GM18508 (cell line): ENCODE measurements at regions not wholly inside any gene's neighbourhood (a gene's known extent, or its start where the extent isn't known, plus 50 kb on each side); places are given as distances from the start of the nearest gene placed in this dataset.

ENCODE experiments used
- ATAC-seq: cut with Tn5 transposase; IDR thresholded peaks from one replicate; pipeline ENCODE4 v1.9.1; 2021; ENCODE audit warnings: moderate number of reproducible peaks; ENCODE audit not compliant: insufficient read depth, unreplicated experiment

DNA sequence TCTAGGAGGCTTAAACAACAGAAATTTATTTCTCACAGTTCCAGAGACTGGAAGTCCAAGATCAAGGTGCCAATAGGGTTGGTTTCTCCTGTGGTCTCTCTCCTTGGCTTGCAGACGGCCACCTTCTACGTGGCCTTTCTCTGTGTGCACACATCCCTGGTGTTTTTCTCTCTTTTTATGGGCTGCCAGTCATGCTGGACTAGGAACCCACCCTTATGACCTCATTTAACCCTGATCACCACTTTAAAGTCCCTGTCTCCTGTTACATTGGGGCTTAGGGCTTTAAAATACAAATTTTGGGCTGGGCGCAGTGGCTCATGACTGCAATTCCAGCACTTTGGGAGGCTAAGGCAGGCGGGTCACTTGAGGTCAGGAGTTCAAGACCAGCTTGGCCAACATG lies 157.1 kb downstream of the TLE1 start:
- ATAC-seq, result no peak

- no peak for ATAC-seq
Observed at GRCh38 chr9:81531511-81531910, 157.8 kb downstream of the TLE1 start.

DNA sequence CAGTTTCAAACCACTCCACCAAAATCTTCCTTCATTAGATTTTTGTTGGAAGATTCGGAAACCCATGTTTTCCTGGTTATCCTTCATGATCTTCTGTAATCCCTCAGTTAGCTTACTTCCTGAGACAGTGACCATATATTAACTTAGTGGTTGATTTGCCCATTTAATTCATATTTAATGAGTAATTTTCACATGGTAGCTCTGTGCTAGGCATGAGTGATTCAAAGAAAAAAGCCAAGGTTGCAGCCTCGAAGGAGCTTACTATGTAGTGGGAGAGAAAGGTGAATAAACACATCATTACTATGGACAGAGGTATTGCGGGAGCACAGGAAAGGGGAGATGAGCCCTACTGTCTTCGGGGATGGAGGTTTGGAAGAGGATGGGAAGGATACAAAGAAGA lies 158.5 kb downstream of the TLE1 start:
- no peak for ATAC-seq

DNA sequence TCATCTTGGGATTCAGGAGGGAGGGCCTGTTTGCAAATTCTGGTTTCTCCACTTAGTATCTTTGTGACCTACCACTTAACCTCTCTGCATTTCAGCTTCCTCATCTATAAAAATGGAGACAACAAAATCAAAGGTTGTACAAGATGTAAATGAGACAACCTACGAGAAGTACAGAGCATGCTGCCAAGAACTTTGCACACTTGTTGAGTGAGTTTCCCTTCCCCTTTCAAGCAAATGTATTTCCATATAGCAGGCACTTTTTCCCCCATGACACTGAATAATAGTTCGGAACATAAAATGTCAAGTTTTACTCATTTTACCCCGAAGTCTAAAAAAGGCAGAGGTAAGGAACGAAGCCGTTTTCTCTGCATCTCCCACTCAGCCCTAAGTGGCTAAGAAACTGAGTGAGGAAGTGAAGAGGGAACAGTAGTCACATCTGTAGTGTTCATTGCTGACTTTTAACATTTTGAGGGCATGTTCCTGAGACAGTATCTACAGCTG lies 159.0 kb downstream of the TLE1 start:
- no peak for ATAC-seq

DNA sequence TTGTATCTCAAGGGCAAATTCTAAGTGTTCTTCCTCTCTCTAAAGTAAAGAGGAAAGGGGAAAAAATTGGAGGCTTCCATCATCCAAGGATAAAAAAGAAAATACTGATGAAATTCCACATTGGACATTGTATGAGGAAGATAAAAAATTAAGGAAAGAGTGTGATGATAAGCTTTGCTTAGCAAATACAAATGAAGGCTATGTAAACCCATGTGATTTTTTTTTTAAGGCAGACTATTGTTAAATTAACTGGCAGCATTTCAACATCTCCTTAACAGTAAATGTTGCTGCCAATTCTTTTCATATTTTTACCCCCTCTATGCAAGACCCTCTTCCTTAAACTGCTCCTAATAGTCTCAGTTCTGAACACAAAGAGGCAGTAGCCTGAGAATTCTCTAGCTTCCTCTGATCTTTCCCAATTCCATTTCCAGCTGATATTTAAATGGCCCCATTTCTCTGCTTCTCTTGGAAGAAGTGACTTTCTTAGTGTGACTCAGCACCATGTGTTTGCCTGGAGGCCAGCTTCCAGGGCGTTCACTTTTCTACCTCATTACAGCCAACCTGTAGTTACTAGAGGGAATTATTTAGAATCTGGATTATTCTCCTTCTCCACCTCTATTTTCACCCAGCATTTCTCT lies 159.7 kb downstream of the TLE1 start:
- no peak for ATAC-seq

DNA sequence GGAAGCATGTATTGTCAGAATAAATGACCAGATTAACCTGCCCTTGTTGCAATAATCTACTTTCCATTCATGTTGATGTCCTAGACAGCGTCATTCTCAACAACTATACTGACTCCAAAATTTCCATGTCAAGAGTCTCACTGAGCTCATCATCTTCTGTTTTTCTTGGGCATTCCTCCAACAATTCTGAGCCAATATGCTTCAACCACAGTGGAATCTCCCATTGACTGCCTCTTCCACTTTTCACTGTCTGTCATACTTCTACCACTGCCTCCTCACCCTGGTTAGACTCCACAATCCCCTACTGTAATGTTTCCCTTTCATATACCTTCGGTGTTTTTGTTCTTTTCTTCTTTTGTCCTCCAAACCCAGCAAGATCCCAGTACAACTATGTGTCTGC lies 162.8 kb downstream of the TLE1 start:
- ATAC-seq, result no peak

GRCh38 chr9:81522716-81523551 lies 166.4 kb downstream of the TLE1 start:
- ATAC-seq, result no peak

GRCh38 chr9:81521892-81522291 lies 167.5 kb downstream of the TLE1 start:
- ATAC-seq, result no peak

GRCh38 chr9:81519816-81520495 lies 169.4 kb downstream of the TLE1 start:
- no peak for ATAC-seq

DNA sequence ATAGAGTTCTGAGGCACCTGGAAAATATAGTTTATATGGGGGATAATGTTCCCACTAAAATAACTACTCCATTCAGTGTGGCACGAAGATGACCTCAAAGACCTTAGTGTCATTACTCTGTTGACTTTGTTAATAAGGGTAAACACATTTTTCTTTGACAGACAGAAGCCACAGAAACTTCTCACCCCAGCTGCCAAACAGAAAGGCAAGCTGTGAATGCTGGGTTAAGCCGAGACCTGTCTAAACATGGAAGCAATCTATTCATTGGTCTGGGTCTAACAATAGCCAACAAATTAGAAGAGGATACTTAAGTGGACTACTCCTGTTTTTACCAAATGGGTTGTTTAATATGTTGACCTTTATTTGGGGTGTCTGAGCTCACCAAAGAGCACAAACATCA lies 171.4 kb downstream of the TLE1 start:
- no peak for ATAC-seq

DNA sequence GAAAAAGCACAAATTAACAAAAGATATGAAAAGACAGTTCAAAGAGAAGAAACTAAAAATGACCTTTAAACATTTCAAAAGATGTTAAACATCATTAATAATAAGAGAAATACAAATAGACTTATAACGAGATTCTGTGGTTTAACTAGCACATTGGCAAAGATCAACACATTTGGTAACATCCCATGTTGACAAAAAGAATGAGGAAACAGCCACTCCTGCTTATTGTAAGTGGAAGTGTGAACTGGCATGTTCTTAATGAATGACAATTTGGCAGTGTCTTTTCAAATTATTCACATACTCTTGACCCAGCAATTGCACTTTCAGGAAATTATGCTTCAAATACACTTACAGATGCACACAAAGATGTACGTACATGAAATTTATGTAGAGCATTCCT lies 176.3 kb downstream of the TLE1 start:
- ATAC-seq, result no peak

GRCh38 chr9:81512641-81513040 lies 176.7 kb downstream of the TLE1 start:
- no peak for ATAC-seq

GRCh38 chr9:81508476-81508875 lies 180.9 kb downstream of the TLE1 start:
- ATAC-seq, result no peak

DNA sequence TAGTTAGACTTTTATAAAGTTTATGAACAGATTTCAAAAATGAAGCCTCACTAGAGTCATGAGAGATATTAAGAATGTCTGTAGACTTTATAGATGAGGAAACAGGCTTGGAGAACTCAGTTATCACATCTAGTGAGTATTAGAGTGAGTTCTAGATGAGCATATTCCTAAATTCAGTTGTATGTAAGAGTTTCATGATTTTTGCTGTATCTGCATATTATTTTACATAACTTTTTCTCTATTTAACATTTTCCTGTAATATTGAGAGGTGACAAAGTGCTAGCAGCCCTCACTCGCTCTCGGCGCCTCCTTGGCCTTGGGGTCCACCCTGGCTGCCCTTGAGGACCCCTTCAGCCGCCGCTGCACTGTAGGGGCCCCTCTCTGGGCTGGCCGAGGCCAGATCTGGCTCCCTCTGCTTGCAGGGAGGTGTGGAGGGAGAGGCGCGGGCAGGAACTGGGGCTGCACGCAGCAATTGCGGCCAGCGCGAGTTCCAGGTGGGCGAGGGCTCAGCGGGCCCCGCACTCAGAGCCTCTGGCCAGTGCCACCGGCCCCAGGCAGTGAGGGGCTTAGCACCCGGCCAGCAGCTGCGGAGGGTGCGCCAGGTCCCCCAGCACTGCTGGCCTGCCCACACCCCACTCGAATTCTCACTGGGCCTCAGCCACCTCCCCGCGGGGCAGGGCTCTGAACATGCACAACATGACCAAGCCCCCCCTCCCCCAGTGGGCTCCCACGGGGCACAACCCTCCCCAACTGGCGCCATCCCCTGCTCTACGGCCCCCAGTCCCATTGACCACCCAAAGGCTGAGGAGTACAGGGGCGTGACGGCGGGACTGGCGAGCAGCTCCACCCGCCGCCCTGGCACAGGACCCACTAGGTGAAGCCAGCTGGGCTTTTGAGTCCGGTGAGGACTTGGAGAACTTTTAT lies 182.1 kb downstream of the TLE1 start:
- no peak for ATAC-seq

GRCh38 chr9:81499594-81499993 lies 189.8 kb downstream of the TLE1 start:
- ATAC-seq, result no peak

DNA sequence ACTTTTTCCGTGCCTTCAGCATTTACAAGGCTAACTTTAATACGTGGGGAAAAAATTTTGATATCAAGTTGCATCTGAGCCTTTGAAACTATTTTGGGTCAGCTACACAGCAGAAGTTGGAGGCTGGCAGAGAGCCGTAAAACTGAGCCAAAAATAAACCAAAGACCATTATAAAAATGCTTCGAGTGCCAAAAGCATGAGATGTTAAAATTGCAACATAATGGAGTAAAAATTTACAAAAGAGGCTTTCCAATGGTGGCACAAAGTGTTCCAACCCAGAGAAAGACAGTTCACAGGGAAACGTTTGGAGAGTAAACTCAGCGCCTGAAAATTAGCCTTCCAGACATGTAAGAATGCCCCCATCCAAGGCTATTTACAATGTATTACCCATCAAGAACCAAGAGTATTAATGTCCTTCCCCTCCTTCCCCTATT lies 190.3 kb downstream of the TLE1 start:
- no peak for ATAC-seq

DNA sequence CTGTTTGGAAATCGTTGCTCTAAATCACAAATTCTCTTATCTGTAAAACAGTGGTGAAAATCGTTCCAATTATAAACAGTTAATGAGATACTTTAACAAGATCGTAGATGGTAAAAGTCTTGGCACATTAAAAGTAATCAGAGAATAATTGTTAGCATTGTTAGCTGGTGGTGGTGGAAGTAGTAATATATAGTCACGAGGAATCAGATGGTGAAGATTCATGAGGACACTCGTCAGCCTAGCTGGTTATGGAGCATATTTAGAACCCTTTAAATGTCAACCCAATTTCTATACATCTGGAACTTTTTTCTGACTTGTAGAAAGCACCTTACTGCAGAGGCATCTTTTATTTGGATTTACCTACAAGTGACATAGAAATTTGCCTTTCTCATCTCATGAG lies 190.8 kb downstream of the TLE1 start:
- ATAC-seq, result no peak

DNA sequence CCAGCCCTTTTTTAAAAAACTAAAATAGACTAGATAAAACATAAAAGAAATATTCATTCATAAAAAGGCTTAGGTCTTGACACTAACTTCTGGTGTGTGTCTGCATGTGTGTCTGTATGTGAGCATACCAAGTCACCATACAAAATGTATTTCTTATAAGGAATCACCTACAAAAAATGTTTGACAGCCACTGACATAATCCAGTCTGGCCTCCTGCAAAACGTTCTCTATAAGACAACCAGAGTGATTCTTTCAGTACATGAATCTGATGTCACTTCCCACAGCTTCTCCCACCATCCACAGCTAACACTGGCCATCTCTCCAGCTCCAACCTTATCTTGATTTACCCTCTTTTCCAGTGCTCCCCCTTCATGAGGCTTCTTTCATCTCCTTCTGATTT lies 192.3 kb downstream of the TLE1 start:
- no peak for ATAC-seq

GRCh38 chr9:81492710-81493447 lies 196.5 kb downstream of the TLE1 start:
- ATAC-seq, result no peak
